ENCODE measurements at regions not wholly inside any gene's neighbourhood (a gene's known extent, or its start where the extent isn't known, plus 50 kb on each side); places are given as distances from the start of the nearest gene placed in this dataset.
"Not testable (repeated sequence)": the region's sequence is repeated elsewhere in the genome, so short reads cannot be mapped to it uniquely, and the experiment has no call there.

- H4K20me1 ChIP-seq (ENCODE audit: insufficient read depth); H3K9me3 ChIP-seq (ENCODE audit: low read length); H3K4me3 ChIP-seq (ENCODE audit: low read length); H2AFZ ChIP-seq (ENCODE audit: low read depth, low read length); H3K4me2 ChIP-seq (ENCODE audit: low read length); H3K9ac ChIP-seq (ENCODE audit: low read length); H3K36me3 ChIP-seq (ENCODE audit: insufficient read depth, low read length); H3K27me3 ChIP-seq (ENCODE audit: insufficient read depth, low read depth, low read length); H3K79me2 ChIP-seq (replicated peaks; ENCODE audit: insufficient read depth, low read length); H3F3A ChIP-seq (ENCODE audit: insufficient read depth, low read length, poor library complexity, severe bottlenecking); H3K27ac ChIP-seq (ENCODE audit: low read length); H3K9me2 ChIP-seq (ENCODE audit: insufficient read depth, low read length): not testable (repeated sequence)
- peak; percentile 25 for TF ChIP-seq CTCF (IDR thresholded peaks at IDR 0.05; ENCODE audit: poor library complexity, severe bottlenecking)
Measured at GRCh38 chr5:2151301-2151888, 268.7 kb upstream of the IRX4 start.

GRCh38 chr5:2149195-2149539, 266.4 kb upstream of the IRX4 start:
- H3K4me3 ChIP-seq (ENCODE audit: low read length), result no peak overlapping the region
- H2AFZ ChIP-seq (ENCODE audit: low read depth, low read length), result no peak overlapping the region
- no peaks in the 10 kb centered on the region for H3F3A ChIP-seq (ENCODE audit: insufficient read depth, low read length, poor library complexity, severe bottlenecking)
- no peak for TF ChIP-seq MXI1 (conservative IDR thresholded peaks at IDR 0.05; ENCODE audit: poor library complexity, severe bottlenecking)
- TF ChIP-seq RAD21 (conservative IDR thresholded peaks at IDR 0.05), result no peak
- no peak for TF ChIP-seq CTCF (IDR thresholded peaks at IDR 0.05; ENCODE audit: poor library complexity, severe bottlenecking)
- no peak for TF ChIP-seq EZH2 (IDR thresholded peaks at IDR 0.05; ENCODE audit: borderline replicate concordance, insufficient read depth, low read length, poor library complexity, severe bottlenecking)
- TF ChIP-seq POLR2AphosphoS5 (IDR thresholded peaks at IDR 0.05), result no peak
- no peak for TF ChIP-seq SMC3 (conservative IDR thresholded peaks at IDR 0.05; ENCODE audit: poor library complexity)
- TF ChIP-seq REST (IDR thresholded peaks at IDR 0.05; ENCODE audit: borderline replicate concordance), result no peak
- TF ChIP-seq TAF1 (IDR thresholded peaks at IDR 0.05; ENCODE audit: low read depth), result no peak
- H3K4me2 ChIP-seq (ENCODE audit: low read length), result no peak overlapping the region
- H3K36me3 ChIP-seq (ENCODE audit: insufficient read depth, low read length), result no peaks in the 10 kb centered on the region
- H3K27me3 ChIP-seq (ENCODE audit: insufficient read depth, low read depth, low read length), result no peaks in the 10 kb centered on the region
- no peak overlapping the region for H3K27ac ChIP-seq (ENCODE audit: low read length)
- no peak overlapping the region for H3K9ac ChIP-seq (ENCODE audit: low read length)
- peaks cover 9% of the 10 kb centered on the region for H3K9me3 ChIP-seq (ENCODE audit: low read length)
- H4K20me1 ChIP-seq (ENCODE audit: insufficient read depth), result no peaks in the 10 kb centered on the region
- H3K9me2 ChIP-seq (ENCODE audit: insufficient read depth, low read length), result no peaks in the 10 kb centered on the region
- H3K79me2 ChIP-seq (replicated peaks; ENCODE audit: insufficient read depth, low read length), result no peaks in the 10 kb centered on the region

All from neural cell (in vitro differentiated cells).